ENCODE measurements at regions not wholly inside any gene's neighbourhood (a gene's known extent, or its start where the extent isn't known, plus 50 kb on each side); places are given as distances from the start of the nearest gene placed in this dataset.

DNA sequence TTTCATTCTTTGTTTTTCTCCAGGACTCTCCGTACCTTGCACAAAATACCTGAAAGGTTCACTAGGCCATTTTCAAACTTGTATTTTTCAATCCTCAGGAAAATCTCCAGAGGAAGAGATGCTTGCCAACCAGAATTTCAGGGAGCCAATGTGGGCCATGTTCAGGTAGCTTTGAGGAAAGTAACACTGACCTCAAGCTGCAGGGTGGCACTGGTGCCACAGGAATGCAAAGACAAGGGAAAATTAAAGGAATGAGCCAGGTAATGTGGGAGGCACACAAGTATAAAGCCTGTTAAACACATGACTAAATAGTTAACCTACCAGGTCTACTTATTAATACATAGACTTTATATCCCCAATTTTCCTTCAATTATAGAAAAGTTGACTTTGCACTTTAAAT lies 51.9 kb upstream of the GAP43 start:
- no peak for DNase-seq
- Mint-ChIP-seq H3K4me1 (ENCODE audit: low read depth, unreplicated experiment) (no peaks in the 10 kb centered on the region), H3K9me3 (ENCODE audit: unreplicated experiment) (no peaks in the 10 kb centered on the region), H3K27me3 (ENCODE audit: unreplicated experiment) (peaks cover 2% of the 10 kb centered on the region), H3K36me3 (ENCODE audit: unreplicated experiment) (no peaks in the 10 kb centered on the region), H3K27ac (ENCODE audit: unreplicated experiment) (no peak overlapping the region), H3K4me3 (ENCODE audit: unreplicated experiment) (no peak overlapping the region)
- TF ChIP-seq, protein P1, sequence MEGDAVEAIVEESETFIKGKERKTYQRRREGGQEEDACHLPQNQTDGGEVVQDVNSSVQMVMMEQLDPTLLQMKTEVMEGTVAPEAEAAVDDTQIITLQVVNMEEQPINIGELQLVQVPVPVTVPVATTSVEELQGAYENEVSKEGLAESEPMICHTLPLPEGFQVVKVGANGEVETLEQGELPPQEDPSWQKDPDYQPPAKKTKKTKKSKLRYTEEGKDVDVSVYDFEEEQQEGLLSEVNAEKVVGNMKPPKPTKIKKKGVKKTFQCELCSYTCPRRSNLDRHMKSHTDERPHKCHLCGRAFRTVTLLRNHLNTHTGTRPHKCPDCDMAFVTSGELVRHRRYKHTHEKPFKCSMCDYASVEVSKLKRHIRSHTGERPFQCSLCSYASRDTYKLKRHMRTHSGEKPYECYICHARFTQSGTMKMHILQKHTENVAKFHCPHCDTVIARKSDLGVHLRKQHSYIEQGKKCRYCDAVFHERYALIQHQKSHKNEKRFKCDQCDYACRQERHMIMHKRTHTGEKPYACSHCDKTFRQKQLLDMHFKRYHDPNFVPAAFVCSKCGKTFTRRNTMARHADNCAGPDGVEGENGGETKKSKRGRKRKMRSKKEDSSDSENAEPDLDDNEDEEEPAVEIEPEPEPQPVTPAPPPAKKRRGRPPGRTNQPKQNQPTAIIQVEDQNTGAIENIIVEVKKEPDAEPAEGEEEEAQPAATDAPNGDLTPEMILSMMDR (IDR thresholded peaks at IDR 0.05; ENCODE audit: partially characterized antibody, unreplicated experiment) = no peak
